HG03342 (cell line): ENCODE measurements at regions not wholly inside any gene's neighbourhood (a gene's known extent, or its start where the extent isn't known, plus 50 kb on each side); places are given as distances from the start of the nearest gene placed in this dataset.

Source experiments
- ATAC-seq: cut with Tn5 transposase; IDR thresholded peaks from one replicate; pipeline ENCODE4 v1.9.1; 2021; ENCODE audit warnings: mild to moderate bottlenecking, moderate library complexity; ENCODE audit not compliant: unreplicated experiment

- ATAC-seq = no peak
Measured at GRCh38 chr12:127396734-127397133, 870.2 kb upstream of the TMEM132C start.

- no peak for ATAC-seq
Measured at GRCh38 chr12:127398016-127398710, 868.8 kb upstream of the TMEM132C start.

GRCh38 chr12:127399451-127399850, 867.5 kb upstream of the TMEM132C start:
- no peak for ATAC-seq

- no peak for ATAC-seq
Measured at GRCh38 chr12:127400221-127400620, 866.7 kb upstream of the TMEM132C start.

GRCh38 chr12:127401005-127401404, 866.0 kb upstream of the TMEM132C start:
- ATAC-seq = no peak

GRCh38 chr12:127401536-127401935, 865.4 kb upstream of the TMEM132C start:
- ATAC-seq = no peak

GRCh38 chr12:127411166-127411915, 855.6 kb upstream of the TMEM132C start:
- ATAC-seq = no peak

- no peak for ATAC-seq
Measured at GRCh38 chr12:127411981-127412380, 855.0 kb upstream of the TMEM132C start.

- no peak for ATAC-seq
Measured at GRCh38 chr12:127412866-127413265, 854.1 kb upstream of the TMEM132C start.

- ATAC-seq = no peak
Measured at GRCh38 chr12:127414186-127414585, 852.8 kb upstream of the TMEM132C start.

GRCh38 chr12:127414636-127415035, 852.3 kb upstream of the TMEM132C start:
- no peak for ATAC-seq

GRCh38 chr12:127416796-127417195, 850.2 kb upstream of the TMEM132C start:
- no peak for ATAC-seq

GRCh38 chr12:127419111-127419510, 847.9 kb upstream of the TMEM132C start:
- no peak for ATAC-seq

GRCh38 chr12:127421614-127422013, 845.4 kb upstream of the TMEM132C start:
- ATAC-seq = no peak

- ATAC-seq = no peak
Measured at GRCh38 chr12:127422935-127423566, 843.9 kb upstream of the TMEM132C start.

GRCh38 chr12:127425474-127425873, 841.5 kb upstream of the TMEM132C start:
- no peak for ATAC-seq

- no peak for ATAC-seq
Measured at GRCh38 chr12:127428420-127428819, 838.5 kb upstream of the TMEM132C start.

- ATAC-seq = no peak
Measured at GRCh38 chr12:127429551-127430285, 837.3 kb upstream of the TMEM132C start.

- ATAC-seq = no peak
Measured at GRCh38 chr12:127430401-127430800, 836.6 kb upstream of the TMEM132C start.

- no peak for ATAC-seq
Measured at GRCh38 chr12:127431177-127431576, 835.8 kb upstream of the TMEM132C start.

- no peak for ATAC-seq
Measured at GRCh38 chr12:127431594-127431993, 835.4 kb upstream of the TMEM132C start.
